OCI-LY7 (cell line): ENCODE measurements at regions not wholly inside any gene's neighbourhood (a gene's known extent, or its start where the extent isn't known, plus 50 kb on each side); places are given as distances from the start of the nearest gene placed in this dataset.
"Not testable (repeated sequence)": the region's sequence is repeated elsewhere in the genome, so short reads cannot be mapped to it uniquely, and the experiment has no call there.

Experiments used
- BruUV-seq: library from RNA; stranded (reverse); fragments of 400-500 nt; replicated peaks from 2 replicates; lab custom pipeline; 2021; lab: Mats Ljungman, UMichigan
- CTCF ChIA-PET: fragments of 300-600 bp; sonication (Branson Sonifier 250); formaldehyde crosslinking; loops from one replicate; lab custom pipeline; 2022; ENCODE audit warnings: antibody characterized with exemption; ENCODE audit not compliant: unreplicated experiment; lab: Charles Lee
- POLR2A ChIA-PET: fragments of 300-600 bp; sonication (Branson Sonifier 250); formaldehyde crosslinking; loops from one replicate; lab custom pipeline; 2022; ENCODE audit warnings: antibody characterized with exemption; lab: Charles Lee
- DNase-seq: peaks from one replicate; pipeline ENCODE4 v3.0.0-alpha.2; 2015; ENCODE audit warnings: low spot score
- H2AFZ ChIP-seq: fragments of 200-600 bp; sonication (generic), shearing (Covaris generic); 2 replicates; pipeline ENCODE4 v1.6.1; 2014; ENCODE audit warnings: mild to moderate bottlenecking, antibody characterized with exemption, low read length, moderate library complexity
- H3K27ac ChIP-seq: fragments of 200-600 bp; sonication (generic); 2 replicates; pipeline ENCODE4 v1.5.1; 2014; ENCODE audit warnings: mixed run types, low read depth, mild to moderate bottlenecking, moderate library complexity, low read length, inconsistent platforms; ENCODE audit not compliant: poor library complexity, severe bottlenecking
- H3K36me3 ChIP-seq: fragments of 200-600 bp; sonication (generic); 2 replicates; pipeline ENCODE4 v1.6.1; 2014; ENCODE audit warnings: mild to moderate bottlenecking, antibody characterized with exemption, low read length, moderate library complexity, mixed read lengths; ENCODE audit not compliant: insufficient read depth
- H3K4me1 ChIP-seq: fragments of 200-600 bp; sonication (generic); 2 replicates; pipeline ENCODE4 v1.5.1; 2014; ENCODE audit warnings: mild to moderate bottlenecking, low read length; ENCODE audit not compliant: insufficient read depth, poor library complexity, severe bottlenecking
- H3K4me2 ChIP-seq: fragments of 200-600 bp; sonication (generic); 2 replicates; pipeline ENCODE4 v1.6.1; 2014; ENCODE audit warnings: mild to moderate bottlenecking, low read length
- H3K4me3 ChIP-seq: fragments of 200-600 bp; sonication (generic); 2 replicates; pipeline ENCODE4 v1.5.1; 2014; ENCODE audit warnings: mild to moderate bottlenecking, low read depth, low read length; ENCODE audit not compliant: poor library complexity, severe bottlenecking
- H3K79me2 ChIP-seq: fragments of 200-600 bp; sonication (generic); 2 replicates; pipeline ENCODE4 v1.6.1; 2016; ENCODE audit warnings: low read depth, mild to moderate bottlenecking, low read length, moderate library complexity, mixed read lengths; ENCODE audit not compliant: insufficient read depth
- H3K9me2 ChIP-seq: fragments of 200-600 bp; sonication (generic); 2 replicates; pipeline ENCODE4 v1.6.1; 2016; ENCODE audit warnings: mild to moderate bottlenecking, low read length, mixed read lengths; ENCODE audit not compliant: insufficient read depth
- H3K9me3 ChIP-seq: fragments of 200-600 bp; sonication (generic); 2 replicates; pipeline ENCODE4 v1.6.1; 2014; ENCODE audit warnings: mild to moderate bottlenecking, mixed run types, low read length, mixed read lengths
- H4K20me1 ChIP-seq: fragments of 200-600 bp; sonication (generic); 2 replicates; pipeline ENCODE4 v1.6.1; 2014; ENCODE audit warnings: mild to moderate bottlenecking, antibody characterized with exemption, low read length, moderate library complexity, mixed read lengths; ENCODE audit not compliant: insufficient read depth
- intact Hi-C: fragments of 100-400 bp; cut with micrococcal nuclease; formaldehyde crosslinking; loops from one replicate; pipeline ENCODE4 v1.10.0; 2022; ENCODE audit not compliant: unreplicated experiment

DNA sequence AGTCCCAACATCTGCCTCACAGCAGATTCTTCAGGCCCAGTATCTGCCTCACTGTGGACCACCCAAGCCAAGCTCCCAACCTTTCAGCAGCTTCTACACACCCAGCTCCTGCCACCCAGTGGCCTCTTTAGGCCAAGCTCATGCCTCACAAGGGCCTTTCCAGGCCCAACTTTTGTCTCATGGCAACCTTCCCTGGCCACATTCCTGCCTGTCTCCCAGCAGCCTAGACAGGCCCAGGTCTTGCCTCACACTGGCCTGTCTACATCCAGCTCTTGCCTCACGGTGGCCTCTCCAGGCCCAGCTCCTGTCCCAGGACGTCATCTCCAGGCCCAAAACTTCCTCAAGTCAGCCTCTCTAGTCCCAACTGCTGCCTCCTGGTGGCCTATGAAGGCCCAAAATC, 65.0 kb downstream of the CCDC201 start:
- H3K4me3 ChIP-seq, H3K79me2 ChIP-seq, H3K4me1 ChIP-seq, DNase-seq, POLR2A ChIA-PET, H4K20me1 ChIP-seq, H3K4me2 ChIP-seq, H3K27ac ChIP-seq, H3K9me2 ChIP-seq, H3K9me3 ChIP-seq, intact Hi-C loops, H2AFZ ChIP-seq, H3K36me3 ChIP-seq, BruUV-seq, CTCF ChIA-PET: not testable (repeated sequence)

DNA sequence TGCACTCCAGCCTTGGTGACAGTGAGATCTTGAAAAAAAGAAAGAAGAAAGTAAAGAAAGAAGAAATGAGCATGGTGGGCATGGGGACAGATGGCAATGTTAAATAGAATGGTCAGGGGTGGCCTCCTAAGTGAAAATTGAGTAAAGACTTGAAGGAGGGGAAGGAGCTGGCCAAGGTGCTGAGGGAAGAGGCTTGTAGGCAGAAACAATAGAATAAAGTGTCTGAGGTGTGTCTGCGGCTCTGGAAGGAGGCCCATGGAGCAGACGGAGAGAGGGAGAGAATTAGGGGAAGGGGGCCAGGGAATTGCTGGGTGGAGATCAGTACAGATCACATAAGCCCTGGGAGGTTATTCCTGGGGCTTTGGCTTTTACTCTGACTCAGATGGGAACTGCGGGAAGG, 70.7 kb downstream of the CCDC201 start:
- DNase-seq, H3K4me2 ChIP-seq, POLR2A ChIA-PET, H3K36me3 ChIP-seq, H3K27ac ChIP-seq, intact Hi-C loops, H3K4me1 ChIP-seq, H3K79me2 ChIP-seq, H3K9me3 ChIP-seq, H3K4me3 ChIP-seq, H4K20me1 ChIP-seq, CTCF ChIA-PET, H3K9me2 ChIP-seq, BruUV-seq, H2AFZ ChIP-seq: not testable (repeated sequence)

DNA sequence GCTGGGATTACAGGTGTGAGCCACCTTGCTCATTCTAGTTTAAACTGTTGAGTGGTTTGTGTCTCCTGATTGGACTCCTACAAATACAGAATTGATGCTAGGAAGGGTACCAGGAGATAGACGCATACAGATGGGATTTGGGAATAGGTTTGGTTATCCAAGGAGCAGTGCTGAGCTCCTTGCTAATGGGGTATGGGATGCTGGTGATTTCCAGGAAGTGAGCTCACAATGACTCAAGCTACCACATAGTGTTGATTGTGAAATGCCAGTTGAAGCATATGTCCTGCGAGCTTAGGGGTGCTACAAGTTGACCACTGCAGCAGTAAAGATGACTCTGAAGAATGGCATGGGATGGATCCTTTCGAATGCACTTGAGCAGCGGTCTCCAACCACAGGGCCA, 75.6 kb downstream of the CCDC201 start:
- CTCF ChIA-PET, H2AFZ ChIP-seq, H3K4me3 ChIP-seq, DNase-seq, H3K9me2 ChIP-seq, BruUV-seq, H3K36me3 ChIP-seq, H3K9me3 ChIP-seq, H3K4me2 ChIP-seq, intact Hi-C loops, H3K27ac ChIP-seq, H3K79me2 ChIP-seq, POLR2A ChIA-PET, H3K4me1 ChIP-seq, H4K20me1 ChIP-seq: not testable (repeated sequence)

DNA sequence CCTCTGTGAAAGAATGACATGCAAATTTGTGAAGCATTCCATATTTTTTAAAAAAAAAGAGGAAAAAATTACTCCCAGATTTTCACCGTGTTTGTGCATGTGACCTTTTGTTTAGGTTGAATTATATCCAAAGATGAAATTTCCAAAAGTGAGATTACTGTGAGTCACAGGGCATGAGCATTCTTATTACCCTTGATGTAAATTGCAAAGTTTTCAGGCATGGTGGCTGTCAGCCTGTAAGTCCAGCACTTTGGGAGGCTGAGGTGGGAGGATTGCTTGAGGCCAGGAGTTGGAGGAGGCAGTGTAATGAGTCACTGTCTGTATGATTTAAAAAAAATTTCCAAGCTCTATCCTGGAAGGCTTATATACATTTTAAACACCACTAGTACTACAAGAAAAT, 83.2 kb downstream of the CCDC201 start:
- H3K4me2 ChIP-seq, H3K79me2 ChIP-seq, intact Hi-C loops, BruUV-seq, H3K9me3 ChIP-seq, DNase-seq, H2AFZ ChIP-seq, H4K20me1 ChIP-seq, H3K4me3 ChIP-seq, H3K36me3 ChIP-seq, H3K4me1 ChIP-seq, H3K27ac ChIP-seq, H3K9me2 ChIP-seq, CTCF ChIA-PET: not testable (repeated sequence)
- POLR2A ChIA-PET: interaction anchor here (0.7 kb wide), 2 partner anchors 565 to 1025 kb away, joined by 5 read pairs; no protein-coding TSS in a partner anchor

DNA sequence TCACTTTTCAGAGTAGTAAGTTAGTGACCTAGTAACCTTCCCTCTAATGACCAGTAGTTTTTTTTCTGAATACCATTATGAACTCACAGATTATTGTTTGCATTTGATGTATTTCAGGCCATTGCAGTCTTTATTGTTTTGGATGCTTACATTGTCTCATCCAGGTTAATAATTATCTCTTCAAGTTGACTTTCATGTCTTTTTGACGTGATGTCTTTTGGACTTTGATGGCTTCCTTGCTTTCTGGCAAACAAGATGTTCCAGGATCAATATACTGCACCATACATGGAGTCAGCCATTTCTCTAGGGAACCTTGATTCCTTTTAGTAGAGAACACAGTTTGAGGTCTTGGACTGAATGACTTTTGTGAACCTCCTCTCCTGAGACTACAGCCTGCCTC, 87.2 kb downstream of the CCDC201 start:
- CTCF ChIA-PET, BruUV-seq, POLR2A ChIA-PET: not testable (repeated sequence)

DNA sequence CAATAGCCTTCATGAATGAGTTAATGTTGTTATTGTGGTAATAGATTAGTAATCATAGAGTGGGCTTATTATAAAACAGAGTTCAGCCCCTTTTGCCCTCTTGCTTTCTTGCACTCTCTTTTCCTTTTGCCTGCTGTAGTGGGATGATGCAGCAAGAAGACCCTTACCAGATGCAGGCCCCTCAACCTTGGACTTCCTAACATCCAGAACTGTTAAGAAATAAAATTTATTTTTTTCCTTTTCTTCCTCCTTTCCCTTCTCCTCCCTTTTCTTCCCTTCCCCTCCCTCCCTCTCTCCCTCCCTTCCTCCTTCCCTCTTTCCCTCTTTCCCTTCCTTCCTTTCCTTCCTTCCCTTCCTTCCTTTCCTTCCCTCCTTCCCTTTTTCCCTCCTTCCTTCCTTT, 88.1 kb downstream of the CCDC201 start:
- H3K4me2 ChIP-seq, CTCF ChIA-PET, H3K36me3 ChIP-seq, H3K79me2 ChIP-seq, H3K9me2 ChIP-seq, H3K9me3 ChIP-seq, H3K27ac ChIP-seq, DNase-seq, H3K4me3 ChIP-seq, POLR2A ChIA-PET, H2AFZ ChIP-seq, BruUV-seq, intact Hi-C loops, H3K4me1 ChIP-seq, H4K20me1 ChIP-seq: not testable (repeated sequence)

More for the DNA sequence above, 87.2 kb downstream of the CCDC201 start:
- H3K4me3 ChIP-seq, H3K27ac ChIP-seq, H3K4me1 ChIP-seq, H3K9me2 ChIP-seq, H3K36me3 ChIP-seq, DNase-seq, H3K79me2 ChIP-seq, H3K4me2 ChIP-seq, H3K9me3 ChIP-seq, H2AFZ ChIP-seq, H4K20me1 ChIP-seq, intact Hi-C loops: not testable (repeated sequence)
